GM06990 (cell line): ENCODE measurements at regions not wholly inside any gene's neighbourhood (a gene's known extent, or its start where the extent isn't known, plus 50 kb on each side); places are given as distances from the start of the nearest gene placed in this dataset.
"Not testable (repeated sequence)": the region's sequence is repeated elsewhere in the genome, so short reads cannot be mapped to it uniquely, and the experiment has no call there.

Experiments used
- DNase-seq: peaks from one replicate; pipeline ENCODE4 v3.0.0-alpha.2; 2011; ENCODE audit not compliant: insufficient read length; ENCODE audit errors: extremely low read depth
- H3K27me3 ChIP-seq: replicated peaks from 2 replicates; pipeline ENCODE4 v1.6.0; 2011; ENCODE audit warnings: low read length; ENCODE audit not compliant: control insufficient read depth, insufficient read depth
- H3K36me3 ChIP-seq: 2 replicates; pipeline ENCODE4 v1.5.1; 2011; ENCODE audit warnings: low read length; ENCODE audit not compliant: control insufficient read depth, insufficient read depth
- H3K4me3 ChIP-seq: replicated peaks from 2 replicates; pipeline ENCODE4 v1.5.1; 2011; ENCODE audit warnings: low read depth, mild to moderate bottlenecking, control low read depth, low read length
- TF ChIP-seq, protein P1 (sequence below): IDR thresholded peaks from 2 replicates; pipeline ENCODE4 v1.5.1; 2011; ENCODE audit warnings: low read length, control low read depth, mild to moderate bottlenecking, inconsistent platforms; ENCODE audit not compliant: insufficient read depth, poor library complexity, severe bottlenecking

DNA sequence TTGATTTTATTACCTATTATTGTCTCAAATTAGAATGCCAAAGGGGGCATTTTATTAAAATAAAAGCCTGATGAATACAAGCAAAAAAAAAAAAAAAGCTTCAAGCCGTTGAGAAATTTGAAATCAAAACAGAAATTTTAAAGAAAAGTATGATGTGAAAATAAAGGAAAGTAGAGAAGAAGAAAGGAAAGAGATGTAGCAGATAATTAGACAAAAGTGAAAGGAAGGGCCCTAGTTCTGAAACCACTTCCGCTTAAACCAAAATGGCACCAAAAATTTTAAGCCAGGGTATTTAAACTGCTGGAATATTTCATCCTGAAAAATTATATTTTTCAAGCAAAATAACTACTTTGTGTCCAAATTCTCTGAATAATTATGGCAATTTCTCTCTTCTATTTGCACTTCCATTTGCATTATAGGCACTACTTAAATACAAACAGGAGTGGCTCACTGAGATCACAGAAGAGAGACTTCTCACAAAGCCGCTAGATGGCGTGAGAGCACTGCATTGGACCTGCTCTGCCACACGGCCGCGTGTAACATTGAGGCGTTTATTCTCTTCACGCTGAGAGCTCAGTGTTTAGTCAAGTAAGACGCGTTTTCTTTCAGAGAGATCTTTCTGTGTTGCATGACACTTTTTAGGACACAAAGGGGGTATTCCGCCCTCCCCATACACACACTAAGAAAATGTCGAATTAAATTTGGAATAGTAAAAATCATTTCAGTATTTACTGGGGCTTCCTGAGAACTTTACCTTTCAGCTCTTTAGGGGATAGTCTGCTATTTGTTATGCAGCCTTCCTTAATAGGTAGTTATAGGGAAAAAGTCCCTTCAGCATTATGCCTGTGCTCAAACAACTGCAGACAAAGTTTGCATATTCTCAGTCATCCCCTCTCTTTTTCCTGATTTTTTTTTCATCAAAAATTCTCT lies 368.4 kb upstream of the CCNH start:
- TF ChIP-seq, protein P1, sequence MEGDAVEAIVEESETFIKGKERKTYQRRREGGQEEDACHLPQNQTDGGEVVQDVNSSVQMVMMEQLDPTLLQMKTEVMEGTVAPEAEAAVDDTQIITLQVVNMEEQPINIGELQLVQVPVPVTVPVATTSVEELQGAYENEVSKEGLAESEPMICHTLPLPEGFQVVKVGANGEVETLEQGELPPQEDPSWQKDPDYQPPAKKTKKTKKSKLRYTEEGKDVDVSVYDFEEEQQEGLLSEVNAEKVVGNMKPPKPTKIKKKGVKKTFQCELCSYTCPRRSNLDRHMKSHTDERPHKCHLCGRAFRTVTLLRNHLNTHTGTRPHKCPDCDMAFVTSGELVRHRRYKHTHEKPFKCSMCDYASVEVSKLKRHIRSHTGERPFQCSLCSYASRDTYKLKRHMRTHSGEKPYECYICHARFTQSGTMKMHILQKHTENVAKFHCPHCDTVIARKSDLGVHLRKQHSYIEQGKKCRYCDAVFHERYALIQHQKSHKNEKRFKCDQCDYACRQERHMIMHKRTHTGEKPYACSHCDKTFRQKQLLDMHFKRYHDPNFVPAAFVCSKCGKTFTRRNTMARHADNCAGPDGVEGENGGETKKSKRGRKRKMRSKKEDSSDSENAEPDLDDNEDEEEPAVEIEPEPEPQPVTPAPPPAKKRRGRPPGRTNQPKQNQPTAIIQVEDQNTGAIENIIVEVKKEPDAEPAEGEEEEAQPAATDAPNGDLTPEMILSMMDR = peak; percentile 85
- H3K27me3 ChIP-seq = no peaks in the 10 kb centered on the region
- peak; percentile 32 for DNase-seq
- no peaks in the 10 kb centered on the region for H3K36me3 ChIP-seq
- no peak overlapping the region for H3K4me3 ChIP-seq

DNA sequence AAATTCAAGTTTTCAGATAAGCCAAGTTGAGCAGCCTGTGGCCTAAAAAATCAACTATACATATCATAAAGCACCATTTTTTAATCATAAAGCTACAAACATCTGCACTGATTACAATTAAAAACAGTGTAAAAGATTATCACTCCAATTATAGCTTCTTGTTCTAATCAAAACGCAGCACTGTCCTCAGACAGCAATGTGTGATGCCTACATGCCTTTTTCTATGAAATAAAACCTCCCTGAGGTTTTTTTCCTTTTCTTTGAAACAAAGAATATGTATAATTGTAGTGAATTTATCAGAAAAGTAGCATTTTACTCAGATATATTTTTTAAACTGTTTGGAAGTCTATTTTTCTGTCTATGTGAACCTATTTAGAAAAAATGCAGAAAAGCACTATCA lies 366.1 kb upstream of the CCNH start:
- TF ChIP-seq, protein P1 = no peak
- Histone ChIP-seq H3K36me3 (no peaks in the 10 kb centered on the region), H3K27me3 (no peaks in the 10 kb centered on the region), H3K4me3 (no peak overlapping the region)
- DNase-seq = no peak

DNA sequence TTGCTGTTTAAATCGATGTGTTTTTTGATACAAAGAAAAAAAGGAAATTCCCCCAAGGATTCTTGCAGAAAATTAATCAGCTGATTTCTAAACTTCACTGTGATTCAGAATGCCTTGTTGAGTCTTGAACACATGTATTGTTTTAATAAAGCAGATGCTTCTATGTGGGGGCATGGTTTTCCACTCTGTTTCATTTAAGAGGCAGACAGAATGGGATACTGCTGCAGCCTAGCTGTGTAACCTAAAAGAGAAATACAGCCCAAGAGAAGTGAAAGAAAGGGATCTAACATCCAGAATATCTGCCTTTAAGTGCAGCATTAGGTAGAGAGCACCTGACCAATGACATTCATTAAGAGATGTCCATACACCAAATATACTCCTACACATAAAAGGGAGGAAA lies 365.1 kb upstream of the CCNH start:
- Histone ChIP-seq H3K36me3 (no peaks in the 10 kb centered on the region), H3K27me3 (no peaks in the 10 kb centered on the region), H3K4me3 (no peak overlapping the region)
- no peak for DNase-seq
- TF ChIP-seq, protein P1 = no peak

DNA sequence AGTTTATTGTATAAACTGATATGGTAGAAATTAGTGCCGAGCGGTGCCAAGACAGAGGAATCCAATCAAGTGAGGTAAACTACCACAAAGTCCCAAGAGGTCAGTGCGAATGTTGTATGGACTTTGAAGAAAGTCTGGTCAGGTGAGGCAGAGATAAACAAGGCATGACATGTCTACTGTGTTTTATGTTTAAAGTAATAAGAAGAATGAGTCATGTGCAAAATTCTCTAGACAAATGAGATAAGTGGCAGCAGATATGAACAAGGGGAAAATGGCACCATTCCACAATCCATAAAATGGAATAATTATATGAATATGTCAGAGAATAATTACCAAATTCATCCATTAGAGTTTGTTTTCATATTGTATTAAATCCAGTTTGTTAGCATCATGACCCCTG lies 364.1 kb upstream of the CCNH start:
- no peak for DNase-seq
- Histone ChIP-seq H3K36me3 (no peaks in the 10 kb centered on the region), H3K4me3 (no peak overlapping the region), H3K27me3 (no peaks in the 10 kb centered on the region)
- TF ChIP-seq, protein P1 = no peak

DNA sequence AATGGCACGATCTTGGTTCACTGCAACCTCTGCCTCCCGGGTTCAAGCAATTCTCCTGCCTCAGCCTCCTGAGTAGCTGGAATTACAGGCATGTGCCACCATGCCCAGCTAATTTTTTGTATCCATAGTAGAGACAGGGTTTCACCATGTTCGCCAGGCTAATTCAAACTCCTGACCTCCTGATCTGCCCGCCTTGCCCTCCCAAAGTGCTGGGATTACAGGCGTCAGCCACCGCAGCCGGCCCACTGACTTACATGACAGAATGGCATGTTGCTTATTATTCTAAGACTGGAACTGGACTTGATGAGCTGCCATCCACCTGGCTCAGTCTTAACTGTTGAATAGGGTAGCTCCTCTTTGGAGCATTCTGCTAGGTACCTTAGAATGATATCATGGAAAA lies 363.6 kb upstream of the CCNH start:
- not testable (repeated sequence) for DNase-seq, H3K27me3 ChIP-seq, H3K4me3 ChIP-seq, H3K36me3 ChIP-seq

DNA sequence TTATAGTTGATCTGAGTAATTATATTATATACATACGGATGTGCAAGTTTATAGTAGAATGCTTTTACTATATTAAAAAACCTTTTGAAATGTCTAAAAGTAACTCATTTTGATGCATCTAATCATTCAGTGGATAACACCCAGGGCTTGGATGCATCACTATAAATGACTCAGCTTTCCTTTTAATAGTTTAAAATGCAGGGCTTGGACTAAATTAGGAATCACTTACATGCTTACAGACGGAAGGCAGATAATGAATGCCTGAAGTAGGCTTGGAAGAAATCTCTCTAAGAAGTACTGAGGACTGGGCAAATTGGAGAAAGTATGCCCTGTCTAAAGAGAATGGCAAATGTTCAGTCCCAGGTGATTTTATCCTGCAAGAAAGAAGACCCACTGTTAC lies 362.5 kb upstream of the CCNH start:
- H3K27me3 ChIP-seq = no peaks in the 10 kb centered on the region
- TF ChIP-seq, protein P1 = no peak
- no peak for DNase-seq

More for the DNA sequence above, 362.5 kb upstream of the CCNH start:
- no peak overlapping the region for H3K4me3 ChIP-seq
- H3K36me3 ChIP-seq = no peaks in the 10 kb centered on the region
